HAP-1 (cell line): ENCODE measurements at regions not wholly inside any gene's neighbourhood (a gene's known extent, or its start where the extent isn't known, plus 50 kb on each side); places are given as distances from the start of the nearest gene placed in this dataset.

Source experiments
- DNase-seq, 2 experiments: peaks; one replicate each; pipeline ENCODE4 v3.0.0-alpha.2; 2016 to 2020; ENCODE audit warnings: low spot score in 2 of 2
- H3K27me3 ChIP-seq: fragments of 250-450 bp; sonication (Bioruptor Pico); 2 replicates; pipeline ENCODE4 v1.5.1; 2020; ENCODE audit warnings: low read depth, mild to moderate bottlenecking, moderate library complexity
- H3K36me3 ChIP-seq: fragments of 250-450 bp; sonication (Bioruptor Pico); replicated peaks from 2 replicates; pipeline ENCODE4 v1.5.1; 2020; ENCODE audit warnings: mild to moderate bottlenecking
- H3K4me1 ChIP-seq: fragments of 250-450 bp; sonication (Bioruptor Pico); 2 replicates; pipeline ENCODE4 v1.5.1; 2020; ENCODE audit warnings: mild to moderate bottlenecking
- H3K4me3 ChIP-seq: fragments of 250-450 bp; sonication (Bioruptor Pico); 2 replicates; pipeline ENCODE4 v1.5.1; 2020; ENCODE audit warnings: mild to moderate bottlenecking, moderate library complexity
- H3K9me3 ChIP-seq: fragments of 250-450 bp; sonication (Bioruptor Pico); 2 replicates; pipeline ENCODE4 v1.5.1; 2020; ENCODE audit warnings: mild to moderate bottlenecking, moderate library complexity
- in situ Hi-C: fragments of 300-500 bp; cut with MboI; formaldehyde crosslinking; loops from 3 replicates; pipeline ENCODE4 v1.14.3; 2020; ENCODE audit warnings: low sequenced_read_pairs, inconsistent platforms, mixed read lengths

- in situ Hi-C loops = no loop called here
- DNase-seq = no peak
- H3K9me3 ChIP-seq = no peaks in the 10 kb centered on the region
- H3K4me1 ChIP-seq = no peaks in the 10 kb centered on the region
- no peak overlapping the region for H3K4me3 ChIP-seq
- no peaks in the 10 kb centered on the region for H3K36me3 ChIP-seq
- no peaks in the 10 kb centered on the region for H3K27me3 ChIP-seq
Measured at GRCh38 chr7:68421712-68422111, 1176.6 kb upstream of the AUTS2 start.

- Histone ChIP-seq H3K4me3 (no peak overlapping the region), H3K9me3 (no peaks in the 10 kb centered on the region), H3K36me3 (no peaks in the 10 kb centered on the region), H3K27me3 (no peaks in the 10 kb centered on the region), H3K4me1 (no peaks in the 10 kb centered on the region)
- DNase-seq = no peak
- in situ Hi-C loops = no loop called here
Measured at GRCh38 chr7:68422281-68422680, 1176.0 kb upstream of the AUTS2 start.

- no peaks in the 10 kb centered on the region for H3K9me3 ChIP-seq
- no peaks in the 10 kb centered on the region for H3K4me1 ChIP-seq
- DNase-seq = no peak
- in situ Hi-C loops = no loop called here
- no peak overlapping the region for H3K4me3 ChIP-seq
- no peaks in the 10 kb centered on the region for H3K36me3 ChIP-seq
- no peaks in the 10 kb centered on the region for H3K27me3 ChIP-seq
Measured at GRCh38 chr7:68423356-68423755, 1174.9 kb upstream of the AUTS2 start.

GRCh38 chr7:68424658-68425297, 1173.5 kb upstream of the AUTS2 start:
- Histone ChIP-seq H3K4me1 (no peaks in the 10 kb centered on the region), H3K4me3 (no peak overlapping the region), H3K9me3 (no peaks in the 10 kb centered on the region), H3K36me3 (no peaks in the 10 kb centered on the region), H3K27me3 (no peaks in the 10 kb centered on the region)
- in situ Hi-C loops = no loop called here
- DNase-seq = no peak

GRCh38 chr7:68425377-68425776, 1172.9 kb upstream of the AUTS2 start:
- Histone ChIP-seq H3K4me1 (no peaks in the 10 kb centered on the region), H3K9me3 (no peaks in the 10 kb centered on the region), H3K36me3 (no peaks in the 10 kb centered on the region), H3K27me3 (no peaks in the 10 kb centered on the region), H3K4me3 (no peak overlapping the region)
- no peak for DNase-seq
- in situ Hi-C loops = no loop called here

GRCh38 chr7:68429411-68430117, 1168.7 kb upstream of the AUTS2 start:
- in situ Hi-C loops = no loop called here
- H3K36me3 ChIP-seq = no peaks in the 10 kb centered on the region
- no peak for DNase-seq

GRCh38 chr7:68432585-68432984, 1165.7 kb upstream of the AUTS2 start:
- no peaks in the 10 kb centered on the region for H3K36me3 ChIP-seq
- no peaks in the 10 kb centered on the region for H3K27me3 ChIP-seq
- no peak for DNase-seq
- in situ Hi-C loops = no loop called here
- H3K4me3 ChIP-seq = no peak overlapping the region
- H3K4me1 ChIP-seq = no peaks in the 10 kb centered on the region
- no peaks in the 10 kb centered on the region for H3K9me3 ChIP-seq

More at GRCh38 chr7:68429411-68430117, 1168.7 kb upstream of the AUTS2 start:
- no peaks in the 10 kb centered on the region for H3K4me1 ChIP-seq
- no peaks in the 10 kb centered on the region for H3K27me3 ChIP-seq
- no peaks in the 10 kb centered on the region for H3K9me3 ChIP-seq
- H3K4me3 ChIP-seq = no peak overlapping the region

- H3K9me3 ChIP-seq = no peaks in the 10 kb centered on the region
- H3K4me1 ChIP-seq = no peaks in the 10 kb centered on the region
- no peak overlapping the region for H3K4me3 ChIP-seq
- no peaks in the 10 kb centered on the region for H3K27me3 ChIP-seq
- H3K36me3 ChIP-seq = no peaks in the 10 kb centered on the region
- in situ Hi-C loops = no loop called here
- no peak for DNase-seq
Measured at GRCh38 chr7:68433462-68434070, 1164.7 kb upstream of the AUTS2 start.

- no peak overlapping the region for H3K4me3 ChIP-seq
- H3K9me3 ChIP-seq = no peaks in the 10 kb centered on the region
- no peaks in the 10 kb centered on the region for H3K4me1 ChIP-seq
- DNase-seq = no peak
- no peaks in the 10 kb centered on the region for H3K27me3 ChIP-seq
- in situ Hi-C loops = no loop called here
- H3K36me3 ChIP-seq = no peaks in the 10 kb centered on the region
Measured at GRCh38 chr7:68434857-68435256, 1163.4 kb upstream of the AUTS2 start.

- in situ Hi-C loops = no loop called here
- no peaks in the 10 kb centered on the region for H3K36me3 ChIP-seq
- H3K9me3 ChIP-seq = no peaks in the 10 kb centered on the region
- no peak for DNase-seq
- no peaks in the 10 kb centered on the region for H3K4me1 ChIP-seq
- H3K4me3 ChIP-seq = no peak overlapping the region
- H3K27me3 ChIP-seq = no peaks in the 10 kb centered on the region
Measured at GRCh38 chr7:68438016-68438415, 1160.3 kb upstream of the AUTS2 start.

GRCh38 chr7:68438811-68439210, 1159.5 kb upstream of the AUTS2 start:
- in situ Hi-C loops = no loop called here
- Histone ChIP-seq H3K4me3 (no peak overlapping the region), H3K4me1 (no peaks in the 10 kb centered on the region), H3K9me3 (no peaks in the 10 kb centered on the region), H3K36me3 (no peaks in the 10 kb centered on the region), H3K27me3 (no peaks in the 10 kb centered on the region)
- no peak for DNase-seq

GRCh38 chr7:68439897-68440296, 1158.4 kb upstream of the AUTS2 start:
- Histone ChIP-seq H3K27me3 (no peaks in the 10 kb centered on the region), H3K4me3 (no peak overlapping the region), H3K9me3 (no peaks in the 10 kb centered on the region), H3K4me1 (no peaks in the 10 kb centered on the region), H3K36me3 (no peaks in the 10 kb centered on the region)
- in situ Hi-C loops = no loop called here
- DNase-seq = no peak

GRCh38 chr7:68440866-68441265, 1157.4 kb upstream of the AUTS2 start:
- in situ Hi-C loops = no loop called here
- H3K36me3 ChIP-seq = no peaks in the 10 kb centered on the region
- no peak overlapping the region for H3K4me3 ChIP-seq
- DNase-seq = no peak
- no peaks in the 10 kb centered on the region for H3K9me3 ChIP-seq
- H3K27me3 ChIP-seq = no peaks in the 10 kb centered on the region
- no peaks in the 10 kb centered on the region for H3K4me1 ChIP-seq

GRCh38 chr7:68441645-68442044, 1156.6 kb upstream of the AUTS2 start:
- Histone ChIP-seq H3K4me3 (no peak overlapping the region), H3K4me1 (no peaks in the 10 kb centered on the region), H3K36me3 (no peaks in the 10 kb centered on the region), H3K27me3 (no peaks in the 10 kb centered on the region), H3K9me3 (no peaks in the 10 kb centered on the region)
- no peak for DNase-seq
- in situ Hi-C loops = no loop called here
